ENCODE measurements at regions not wholly inside any gene's neighbourhood (a gene's known extent, or its start where the extent isn't known, plus 50 kb on each side); places are given as distances from the start of the nearest gene placed in this dataset.

DNA sequence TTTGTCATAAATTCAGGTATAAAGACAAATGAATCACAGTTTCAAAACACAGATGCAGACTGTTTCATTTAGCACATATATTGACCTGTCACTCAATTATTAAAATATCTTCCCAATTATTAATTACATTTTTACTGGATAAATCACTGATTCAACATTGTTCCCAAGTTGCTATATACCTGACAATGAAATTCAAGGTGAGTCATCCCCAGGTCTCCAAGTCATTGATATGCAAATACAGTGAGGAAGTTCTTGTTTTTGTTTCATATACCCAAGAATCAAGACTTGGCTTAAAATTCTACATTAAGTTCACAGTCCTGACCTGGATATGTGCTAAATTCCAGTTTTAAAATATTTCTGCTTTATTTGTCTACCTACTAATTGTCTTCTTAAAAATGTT, 599.3 kb upstream of the PSMD7 start:
- DNase-seq (ENCODE audit: low spot score), result no peak

DNA sequence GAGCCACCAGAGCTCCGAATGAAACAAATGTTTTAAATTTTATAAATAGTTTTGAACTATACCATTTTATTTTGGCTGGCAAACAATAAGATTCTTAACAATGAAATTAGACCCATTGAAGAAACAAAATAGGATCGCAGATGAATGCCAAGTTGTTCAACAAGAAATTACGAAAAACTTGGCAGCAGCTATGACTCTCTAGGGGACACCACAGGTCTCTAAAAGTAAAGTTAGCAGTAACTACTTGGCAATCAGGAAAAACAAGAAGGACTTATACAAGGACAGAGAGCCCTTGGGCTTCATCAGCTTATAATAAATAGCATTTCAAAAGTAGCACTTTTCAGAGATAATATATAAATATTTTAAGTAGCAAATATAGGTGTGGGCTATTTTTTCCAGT, 603.8 kb upstream of the PSMD7 start:
- DNase-seq (ENCODE audit: low spot score), result no peak

DNA sequence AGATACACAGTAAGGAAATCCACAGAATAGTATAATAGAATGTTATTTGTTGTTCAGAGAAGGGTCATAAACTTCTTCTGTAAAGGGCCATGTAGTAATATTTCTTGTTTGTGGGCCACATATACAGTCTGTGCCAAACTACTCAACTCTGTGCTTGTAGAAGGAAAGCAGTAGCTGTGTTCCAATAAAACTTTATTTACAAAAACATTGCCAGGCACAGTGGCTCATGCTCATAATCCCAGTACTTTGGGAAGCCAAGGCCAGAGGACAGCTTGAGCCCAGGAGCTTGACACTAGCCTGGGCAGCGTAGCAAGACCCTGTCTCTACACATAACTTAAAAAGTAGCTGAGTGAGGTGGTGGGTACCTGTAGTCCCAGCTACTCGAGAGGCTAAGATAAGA, 612.8 kb upstream of the PSMD7 start:
- no peak for DNase-seq (ENCODE audit: low spot score)

DNA sequence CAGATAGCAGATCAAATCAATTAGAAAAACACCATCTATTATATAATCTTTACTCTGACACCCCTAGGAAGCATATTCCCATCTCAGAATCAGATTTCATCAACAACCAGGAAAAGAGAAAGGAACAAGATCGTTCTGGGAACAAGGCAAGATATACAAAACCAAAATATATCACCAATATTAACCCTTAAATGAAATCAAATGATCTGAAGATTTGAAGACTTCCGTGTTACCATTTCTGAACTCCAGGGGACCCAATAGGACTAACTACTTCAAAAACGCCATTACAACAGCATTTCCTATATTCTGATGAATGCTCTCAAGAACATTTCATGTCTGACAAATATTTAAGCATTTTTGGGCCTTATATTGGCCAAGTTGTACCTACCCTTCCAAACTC, 624.2 kb upstream of the ZFHX3 start:
- no peak for DNase-seq (ENCODE audit: low spot score)

DNA sequence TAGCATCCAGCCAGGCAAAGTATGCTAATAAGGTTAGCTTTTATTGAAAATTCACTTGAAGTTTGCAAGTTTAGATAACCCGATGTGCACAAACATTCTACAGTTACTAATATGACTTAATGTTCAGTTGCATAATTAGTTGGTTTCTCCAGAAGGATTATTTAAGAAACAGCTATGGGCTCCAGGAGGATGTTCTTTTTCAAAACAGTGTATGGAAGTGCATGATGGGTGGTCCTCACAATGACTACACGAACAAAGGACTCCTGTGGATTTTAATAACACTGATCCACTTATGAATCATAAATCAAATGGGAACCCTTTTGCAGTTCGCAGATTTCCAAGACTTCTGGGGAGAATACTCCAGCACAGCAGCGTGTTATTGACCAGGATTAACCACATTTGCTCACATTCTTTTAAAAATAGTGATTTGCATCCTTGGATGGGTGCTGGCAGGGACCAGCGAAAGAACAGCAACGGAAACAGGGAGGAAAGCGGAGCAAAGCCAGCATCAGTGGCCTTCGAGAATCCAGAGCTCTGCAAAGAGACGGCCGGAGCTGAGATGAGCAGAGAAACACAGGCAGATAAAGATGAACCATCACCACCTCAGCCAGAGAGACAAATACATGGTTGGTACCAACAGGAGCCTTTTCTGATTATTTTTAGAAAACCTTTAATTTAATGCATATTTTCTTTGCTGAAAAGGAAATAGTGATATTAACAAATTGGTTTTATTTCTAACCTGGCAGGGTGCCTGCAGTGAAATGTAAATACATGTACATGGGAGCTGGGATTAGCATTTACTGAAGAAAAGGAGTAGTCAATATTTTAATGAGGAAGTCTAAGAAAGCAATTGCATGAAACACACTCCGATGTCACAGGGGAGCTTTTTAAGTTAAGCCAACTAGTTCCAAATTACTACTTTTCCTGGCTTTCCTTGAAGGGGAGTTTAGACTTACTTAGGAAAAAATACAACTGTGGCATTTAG, 623.2 kb upstream of the ZFHX3 start:
- no peak for DNase-seq (ENCODE audit: low spot score)

DNA sequence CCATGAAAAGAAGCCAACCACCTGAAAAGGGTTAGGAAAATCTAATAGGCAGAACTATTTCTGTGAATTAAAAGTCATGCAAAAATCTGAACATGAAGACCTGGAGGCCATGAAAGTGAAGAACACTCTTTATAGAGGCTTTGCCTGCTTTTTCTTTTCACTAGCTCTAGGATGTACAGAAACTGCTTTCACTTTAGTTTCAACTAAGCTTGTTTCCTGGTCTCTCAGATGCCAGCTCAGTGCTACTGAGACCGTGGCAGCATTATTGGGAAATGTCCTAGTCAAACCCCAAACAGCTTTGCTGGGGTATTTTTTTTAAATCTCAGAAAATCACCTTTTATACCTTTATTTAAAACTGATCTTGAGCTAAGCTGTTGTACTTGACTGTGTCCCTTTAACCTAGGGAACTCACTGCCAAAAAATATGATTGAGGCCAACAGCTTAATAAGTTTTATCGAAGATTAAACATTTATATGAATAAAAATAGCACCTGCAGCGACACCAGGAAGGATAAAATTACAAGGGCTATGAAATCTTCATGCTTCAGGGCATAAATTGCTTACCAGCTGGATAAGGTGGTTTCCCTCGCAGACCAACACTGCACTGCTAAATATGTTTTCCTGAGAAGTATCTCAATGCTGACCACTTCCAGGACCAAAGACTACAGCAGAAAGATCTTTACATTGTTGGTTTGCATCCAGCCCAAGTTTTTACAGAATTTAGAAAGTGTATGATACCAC, 621.8 kb upstream of the ZFHX3 start:
- DNase-seq (ENCODE audit: low spot score), result no peak

DNA sequence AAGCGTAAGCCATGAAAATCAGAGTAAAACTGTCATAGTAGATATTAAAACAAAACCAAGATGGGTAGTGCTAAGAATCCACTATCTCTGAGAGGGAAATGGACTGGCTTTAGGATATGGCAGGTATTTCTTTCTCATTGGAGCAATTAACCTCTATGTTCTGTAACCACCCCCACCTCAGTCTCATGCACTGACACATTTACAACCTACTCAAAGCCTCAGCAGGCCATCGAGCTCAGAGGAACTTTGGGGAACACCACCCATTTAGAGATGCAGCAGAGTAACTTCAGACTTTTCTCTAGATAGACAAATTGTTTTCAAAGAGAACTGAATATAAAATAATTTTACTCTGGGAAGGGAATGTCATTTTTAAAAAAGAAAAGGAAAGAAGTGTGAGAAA, 615.8 kb upstream of the ZFHX3 start:
- no peak for DNase-seq (ENCODE audit: low spot score)

DNA sequence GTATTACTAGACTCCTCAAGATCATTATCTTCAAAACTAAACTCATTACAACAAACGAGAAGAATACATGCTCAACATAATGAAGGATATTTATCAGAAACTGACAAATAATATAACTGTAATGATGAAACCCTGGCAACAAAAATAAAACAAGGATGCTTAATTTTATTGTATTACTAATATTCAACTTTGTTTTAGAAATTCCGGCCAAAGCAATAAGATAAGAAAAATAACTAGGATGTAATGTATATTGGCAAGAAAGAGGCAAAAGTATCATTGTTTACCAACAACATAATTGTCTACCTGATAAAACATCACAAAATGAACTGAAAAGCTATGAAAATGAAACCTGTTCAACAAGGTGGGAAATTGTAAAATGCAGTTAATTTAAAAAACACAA, 588.3 kb upstream of the ZFHX3 start:
- no peak for DNase-seq (ENCODE audit: low spot score)

DNA sequence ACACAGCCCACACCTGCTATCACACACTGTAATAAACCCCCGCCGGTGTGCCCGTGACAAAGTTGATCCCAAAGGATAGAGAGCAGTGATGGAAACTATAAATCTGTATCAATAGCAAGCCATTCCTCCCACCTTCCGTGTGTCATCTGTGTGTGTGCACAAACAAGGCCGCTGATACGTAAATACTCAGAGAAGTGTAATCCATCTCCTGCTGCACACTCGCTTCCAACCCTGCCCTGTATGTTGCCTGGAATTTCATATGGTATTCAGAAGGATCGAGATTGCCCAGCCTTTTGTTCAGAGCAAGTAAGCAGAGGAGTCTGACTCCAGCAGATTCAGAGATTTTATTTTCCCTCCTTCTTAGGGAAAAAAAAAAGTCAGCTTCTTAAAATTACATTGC, 581.1 kb upstream of the ZFHX3 start:
- DNase-seq (ENCODE audit: low spot score), result no peak

DNA sequence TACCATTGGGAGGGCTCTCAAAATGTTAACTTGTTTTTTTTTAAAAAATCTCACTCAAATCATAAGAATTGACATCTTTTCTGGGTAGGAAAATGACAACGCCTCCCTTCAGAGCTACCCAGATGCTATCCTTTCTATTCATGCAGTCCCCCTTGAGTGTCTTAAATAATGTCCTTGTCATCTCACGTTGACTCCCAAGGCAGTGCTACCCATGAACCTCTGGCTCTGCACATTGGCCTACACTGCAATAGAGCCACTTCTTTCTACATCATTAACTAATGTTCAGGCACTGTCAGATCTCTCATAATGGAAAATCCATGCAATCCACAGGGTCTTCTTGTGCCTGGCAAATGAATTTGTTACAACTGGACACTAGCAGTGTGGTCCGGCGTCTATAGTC, 569.8 kb upstream of the ZFHX3 start:
- no peak for DNase-seq (ENCODE audit: low spot score)

DNA sequence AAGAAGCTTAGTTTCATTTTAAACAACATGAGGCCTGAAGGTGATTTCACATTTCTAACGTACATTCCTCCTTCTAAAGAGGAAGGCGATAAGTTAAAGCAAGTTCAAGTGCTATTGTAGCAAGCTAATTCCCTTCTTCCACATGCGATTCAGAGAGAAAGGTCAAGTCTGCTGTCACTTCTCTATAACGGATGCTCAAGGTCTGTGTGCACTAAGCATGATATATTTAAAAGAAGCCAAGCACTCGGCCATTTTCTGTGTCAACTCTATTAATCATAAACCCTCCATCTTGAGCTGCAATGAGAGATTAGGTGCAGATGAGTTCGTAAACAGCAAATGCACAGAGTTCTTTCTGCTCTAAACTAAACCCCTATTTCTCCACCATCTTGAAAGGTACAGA, 568.8 kb upstream of the ZFHX3 start:
- no peak for DNase-seq (ENCODE audit: low spot score)

DNA sequence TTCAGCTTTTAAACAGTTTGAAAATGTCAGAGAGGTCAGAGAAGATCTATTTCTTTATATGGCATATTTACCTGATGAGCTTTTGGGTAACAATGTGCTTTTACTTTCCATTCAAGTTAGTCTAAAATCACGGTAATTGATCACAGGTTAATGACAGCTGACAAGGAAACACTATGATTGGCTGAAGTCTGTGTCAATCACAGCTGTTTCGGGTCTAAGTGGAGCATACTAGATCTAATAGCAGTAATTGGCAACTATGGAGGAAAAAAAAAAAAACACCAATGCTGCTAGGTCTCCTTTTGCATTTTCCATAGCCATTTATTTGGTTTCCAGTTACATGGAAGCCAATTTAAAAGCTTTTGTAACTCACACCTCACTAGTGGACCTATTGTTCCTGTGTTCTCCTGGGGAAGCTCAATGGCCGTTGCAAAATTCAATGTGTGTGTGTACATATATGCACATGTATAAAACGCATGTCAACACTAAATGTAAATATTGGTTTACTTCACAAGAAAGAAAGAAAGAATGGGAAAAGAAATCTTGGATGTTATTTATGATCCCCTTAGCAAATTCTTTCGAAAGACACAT, 568.3 kb upstream of the ZFHX3 start:
- no peak for DNase-seq (ENCODE audit: low spot score)

DNA sequence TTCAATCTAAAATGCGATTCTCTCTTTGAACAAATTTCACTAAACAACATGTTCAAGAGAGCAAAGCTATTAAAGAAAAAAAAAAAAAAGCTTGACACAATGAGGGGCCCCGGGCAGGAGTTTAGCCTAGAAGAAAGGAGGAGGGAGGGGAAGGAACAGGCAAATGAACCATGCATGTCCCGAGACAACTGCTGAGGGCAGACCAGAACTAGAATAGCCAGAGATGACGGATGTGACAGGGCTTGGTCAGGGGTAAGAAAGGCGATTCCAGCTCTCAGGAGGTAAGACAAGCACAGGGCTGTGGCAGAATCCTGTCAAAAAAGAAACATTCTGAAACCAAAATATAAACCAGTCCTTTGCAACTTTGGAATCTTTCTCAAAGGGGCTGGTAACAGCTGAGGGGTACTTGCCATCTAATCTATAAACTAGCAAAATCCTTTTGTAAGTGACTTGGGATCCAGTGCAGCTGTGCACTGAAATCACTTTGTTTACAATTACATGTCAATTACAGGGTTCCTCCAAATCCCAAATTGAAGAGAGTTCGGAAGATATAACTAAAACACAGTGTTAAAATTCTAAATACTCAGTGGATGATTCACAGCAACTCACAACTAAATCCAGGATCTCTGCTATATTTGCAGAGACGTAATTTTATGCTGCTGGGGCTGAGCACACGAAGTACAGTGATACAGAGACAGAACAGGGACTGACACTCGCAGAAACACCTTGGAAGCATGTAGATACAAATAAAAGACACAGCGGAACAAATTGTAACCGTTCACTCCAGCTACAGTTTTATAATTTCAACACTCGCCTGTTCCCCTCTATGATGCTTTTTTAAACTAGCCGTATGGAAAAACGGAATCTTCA, 567.4 kb upstream of the ZFHX3 start:
- DNase-seq (ENCODE audit: low spot score), result no peak

DNA sequence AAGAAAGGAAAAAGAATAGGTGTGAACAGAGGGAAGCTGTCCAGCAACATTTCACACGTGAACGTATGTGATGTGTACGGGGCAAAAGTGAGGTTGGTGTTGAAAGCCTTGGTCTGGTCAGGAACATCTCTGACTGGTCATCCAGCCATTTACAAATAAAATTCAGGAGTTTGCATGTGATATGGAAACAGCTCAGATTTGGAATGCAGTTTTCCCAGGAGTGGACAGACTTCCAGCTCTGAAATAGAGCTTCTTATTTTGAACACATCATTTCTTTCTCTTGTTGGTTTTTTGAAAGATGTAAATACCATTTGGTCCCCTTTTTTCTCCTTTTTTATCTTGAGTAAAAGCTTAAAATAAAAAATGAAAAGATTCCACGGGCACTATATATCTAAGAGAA, 566.2 kb upstream of the ZFHX3 start:
- DNase-seq (ENCODE audit: low spot score), result no peak

DNA sequence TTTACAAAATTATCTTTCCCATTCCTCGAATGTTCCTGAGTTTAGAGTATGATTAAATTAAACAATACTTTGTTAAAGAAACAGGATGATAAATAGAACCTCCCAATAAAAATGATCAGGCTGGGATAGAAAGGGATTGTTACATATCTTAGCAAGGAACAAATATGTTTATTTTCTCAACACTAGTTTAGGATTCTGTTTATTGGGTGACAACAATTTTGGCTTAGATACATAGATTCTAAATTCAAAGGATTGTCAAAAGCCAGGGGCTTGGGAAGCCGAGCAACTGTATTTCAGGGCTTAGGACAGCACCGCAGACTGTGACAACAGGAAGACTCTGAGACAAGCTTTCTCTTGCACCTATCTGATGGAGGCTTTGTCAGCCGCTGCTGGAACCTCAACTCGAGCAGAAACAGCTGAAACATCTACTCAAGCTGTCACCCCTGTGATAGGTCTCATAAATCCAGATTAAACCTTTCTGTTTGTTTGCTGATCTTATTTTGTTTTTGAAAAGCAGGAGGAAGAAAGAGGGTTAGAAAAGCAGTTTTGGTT, 562.8 kb upstream of the ZFHX3 start:
- DNase-seq (ENCODE audit: low spot score), result no peak

DNA sequence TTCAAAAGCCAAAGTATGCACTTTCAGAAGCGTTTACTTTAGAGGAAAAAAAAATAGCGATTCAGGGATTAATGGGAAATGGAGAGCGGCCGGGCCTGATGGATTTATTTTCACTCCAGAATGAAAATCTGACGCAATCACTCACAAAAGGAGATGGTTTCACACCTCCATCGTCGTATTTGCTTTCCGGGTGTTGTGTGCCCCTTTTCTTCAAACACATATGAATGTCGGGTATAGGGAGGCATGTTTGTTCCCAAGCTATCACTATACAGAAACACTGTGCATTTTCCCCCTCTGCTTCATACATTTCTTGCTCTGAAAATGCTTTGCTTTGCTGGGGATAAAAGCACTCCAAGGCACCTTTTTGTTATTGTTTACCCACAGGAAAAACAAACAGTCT, 562.2 kb upstream of the ZFHX3 start:
- DNase-seq (ENCODE audit: low spot score), result no peak

DNA sequence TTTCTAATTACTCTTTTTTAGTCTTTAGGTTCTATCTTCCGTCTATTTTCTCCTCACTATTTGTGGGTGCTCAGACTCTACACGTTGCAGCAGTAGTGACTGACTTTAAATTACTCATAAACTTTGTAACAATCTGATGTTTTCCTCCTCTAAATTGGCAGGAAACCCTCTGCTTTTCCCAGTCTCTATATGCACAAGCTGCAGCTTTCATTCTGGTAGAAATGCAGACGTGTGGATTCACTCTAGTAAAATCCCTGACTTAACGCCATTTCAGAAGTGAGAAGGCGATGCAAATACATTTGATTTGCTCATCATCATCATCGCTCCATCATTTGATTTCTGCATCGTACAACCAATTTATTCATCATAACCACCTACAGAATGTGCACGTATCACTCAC, 561.0 kb upstream of the ZFHX3 start:
- DNase-seq (ENCODE audit: low spot score), result no peak

DNA sequence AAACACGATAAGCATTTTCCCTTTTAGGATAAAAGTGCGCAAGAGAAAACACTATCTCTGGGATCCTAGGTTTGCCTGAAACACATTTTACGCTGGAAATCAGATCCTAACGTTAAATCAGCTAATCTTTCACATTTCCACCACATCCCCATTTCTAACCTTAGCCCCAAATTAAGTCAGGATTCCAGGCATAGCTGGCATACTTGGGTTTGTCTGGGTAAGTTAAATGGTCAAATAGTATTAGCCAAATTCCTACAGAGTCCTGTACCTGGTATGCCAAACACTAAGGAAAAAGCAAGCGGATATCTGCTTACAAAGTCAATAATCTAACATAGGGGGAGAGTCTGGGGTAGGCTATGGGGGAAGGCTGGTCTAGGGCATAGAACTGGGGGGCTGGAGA, 557.4 kb upstream of the ZFHX3 start:
- no peak for DNase-seq (ENCODE audit: low spot score)

DNA sequence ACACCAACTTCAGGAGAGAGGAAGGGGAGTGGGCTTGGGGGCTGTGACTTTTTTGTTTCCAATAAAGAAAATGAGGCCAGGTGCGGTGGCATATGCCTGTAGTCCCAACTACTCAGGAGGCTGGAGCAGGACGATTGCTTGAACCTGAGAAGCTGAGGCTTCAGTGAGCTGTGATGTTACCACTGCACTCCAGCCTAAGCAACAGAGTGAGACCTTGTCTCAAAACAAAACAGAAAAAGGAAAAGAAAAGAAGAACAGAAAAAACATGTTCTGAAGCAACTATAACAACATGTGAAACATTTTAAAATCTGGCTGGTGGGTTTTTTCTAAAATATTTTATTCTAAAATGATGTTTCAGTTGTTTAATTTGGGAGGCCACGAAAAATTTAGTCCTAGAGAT, 554.0 kb upstream of the ZFHX3 start:
- no peak for DNase-seq (ENCODE audit: low spot score)

DNA sequence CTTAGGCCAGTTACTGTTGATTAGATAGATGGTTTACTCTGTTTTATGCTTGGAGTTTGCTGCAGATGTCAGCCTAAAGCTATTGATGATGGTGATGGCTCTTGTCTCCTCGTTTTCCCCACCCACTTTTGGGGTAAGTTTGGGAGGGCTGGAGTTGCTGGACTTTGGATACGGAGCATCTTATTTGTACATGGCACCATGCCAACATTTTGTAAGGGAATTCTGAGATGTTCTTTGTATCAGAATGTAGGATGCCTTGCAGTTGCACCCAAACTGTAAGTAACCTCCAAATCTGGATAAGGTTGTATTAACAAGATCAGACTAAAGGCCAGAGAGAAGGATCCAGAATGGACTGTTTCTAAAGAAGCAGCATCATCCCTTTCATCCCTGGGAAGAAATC, 551.9 kb upstream of the ZFHX3 start:
- no peak for DNase-seq (ENCODE audit: low spot score)

DNA sequence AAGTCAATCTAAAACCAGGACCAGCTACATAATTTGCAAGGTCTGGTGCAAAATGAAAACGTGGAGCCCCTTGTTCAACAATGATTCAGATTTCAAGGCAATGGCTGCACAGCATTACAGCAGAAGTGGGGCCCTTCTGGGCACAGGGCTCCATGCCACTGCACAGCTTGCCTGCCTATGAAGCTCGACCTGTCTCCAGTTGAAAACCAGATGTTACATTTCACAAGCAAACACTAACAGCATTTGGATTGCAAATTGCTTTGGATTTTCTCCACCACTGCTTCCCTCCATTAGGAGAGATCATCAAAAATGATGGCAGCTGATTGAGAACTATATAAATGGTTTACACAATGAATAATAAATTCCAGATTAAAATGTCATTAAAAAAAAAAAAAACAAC, 551.4 kb upstream of the ZFHX3 start:
- no peak for DNase-seq (ENCODE audit: low spot score)

DNA sequence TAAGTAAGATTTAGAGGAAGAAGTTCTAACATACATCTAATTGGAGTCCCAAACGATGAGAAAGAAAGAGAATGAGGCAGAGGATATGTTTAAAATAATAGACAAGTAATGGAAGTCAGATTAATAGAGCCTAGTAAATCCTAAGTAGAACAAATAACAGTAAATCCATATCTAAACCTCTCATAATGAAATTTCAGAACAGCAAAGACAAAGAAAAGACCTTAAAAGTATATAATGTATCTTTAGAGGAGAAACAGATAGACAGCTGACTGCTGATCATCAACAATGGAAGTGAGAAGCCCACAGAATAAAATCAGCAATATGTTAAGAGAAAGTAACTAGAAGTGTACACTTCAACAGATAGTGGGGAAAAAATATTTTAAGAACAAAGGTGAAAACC, 536.2 kb upstream of the ZFHX3 start:
- no peak for DNase-seq (ENCODE audit: low spot score)
